Mammary epithelial cell (primary cell): ENCODE measurements at regions not wholly inside any gene's neighbourhood (a gene's known extent, or its start where the extent isn't known, plus 50 kb on each side); places are given as distances from the start of the nearest gene placed in this dataset.

Experiments used
- EZH2 ChIP-seq: IDR thresholded peaks from 2 replicates; pipeline ENCODE4 v1.6.1; 2012; ENCODE audit warnings: low read length, inconsistent platforms, borderline replicate concordance
- TF ChIP-seq, protein P1 (sequence below), 2 donors: IDR thresholded peaks in 1 of 2; conservative IDR thresholded peaks in 1 of 2; 2 replicates each; pipeline ENCODE4 v1.5.1; 2011 to 2012; ENCODE audit warnings: inconsistent platforms in 2 of 2, low read length in 2 of 2, mild to moderate bottlenecking in 2 of 2, control low read depth in 1 of 2, low read depth in 1 of 2; ENCODE audit not compliant: insufficient read depth in 1 of 2; ENCODE audit errors: extremely low read depth in 1 of 2

GRCh38 chr22:26964642-26965041 lies 307.3 kb downstream of the MIAT start:
- TF ChIP-seq, protein P1, sequence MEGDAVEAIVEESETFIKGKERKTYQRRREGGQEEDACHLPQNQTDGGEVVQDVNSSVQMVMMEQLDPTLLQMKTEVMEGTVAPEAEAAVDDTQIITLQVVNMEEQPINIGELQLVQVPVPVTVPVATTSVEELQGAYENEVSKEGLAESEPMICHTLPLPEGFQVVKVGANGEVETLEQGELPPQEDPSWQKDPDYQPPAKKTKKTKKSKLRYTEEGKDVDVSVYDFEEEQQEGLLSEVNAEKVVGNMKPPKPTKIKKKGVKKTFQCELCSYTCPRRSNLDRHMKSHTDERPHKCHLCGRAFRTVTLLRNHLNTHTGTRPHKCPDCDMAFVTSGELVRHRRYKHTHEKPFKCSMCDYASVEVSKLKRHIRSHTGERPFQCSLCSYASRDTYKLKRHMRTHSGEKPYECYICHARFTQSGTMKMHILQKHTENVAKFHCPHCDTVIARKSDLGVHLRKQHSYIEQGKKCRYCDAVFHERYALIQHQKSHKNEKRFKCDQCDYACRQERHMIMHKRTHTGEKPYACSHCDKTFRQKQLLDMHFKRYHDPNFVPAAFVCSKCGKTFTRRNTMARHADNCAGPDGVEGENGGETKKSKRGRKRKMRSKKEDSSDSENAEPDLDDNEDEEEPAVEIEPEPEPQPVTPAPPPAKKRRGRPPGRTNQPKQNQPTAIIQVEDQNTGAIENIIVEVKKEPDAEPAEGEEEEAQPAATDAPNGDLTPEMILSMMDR (conservative IDR thresholded peaks at IDR 0.05 in 1 of 2, IDR thresholded peaks at IDR 0.05 in 1 of 2; ENCODE audit: extremely low read depth in 1 of 2, insufficient read depth in 1 of 2, low read depth in 1 of 2, low read length in 2 of 2): no peak
- TF ChIP-seq EZH2: no peak
